Left kidney (tissue), 1 donor: ENCODE measurements at regions not wholly inside any gene's neighbourhood (a gene's known extent, or its start where the extent isn't known, plus 50 kb on each side); places are given as distances from the start of the nearest gene placed in this dataset.

Experiments used
- DNase-seq: peaks from one replicate; pipeline ENCODE4 v3.0.0-alpha.2; 2013

- DNase-seq = no peak
Measured at GRCh38 chr1:115491298-115492018, 150.3 kb upstream of the VANGL1 start.

GRCh38 chr1:115479055-115479482 is 141.0 kb upstream of the NGF start:
- DNase-seq = peak; percentile 20

- no peak for DNase-seq
Measured at GRCh38 chr1:115477071-115477470, 139.0 kb upstream of the NGF start.

- DNase-seq = no peak
Measured at GRCh38 chr1:115476616-115477015, 138.6 kb upstream of the NGF start.

GRCh38 chr1:115475901-115476300 is 137.9 kb upstream of the NGF start:
- no peak for DNase-seq

GRCh38 chr1:115475252-115475651 is 137.2 kb upstream of the NGF start:
- DNase-seq = no peak

- DNase-seq = no peak
Measured at GRCh38 chr1:115473986-115474565, 136.0 kb upstream of the NGF start.

- DNase-seq = no peak
Measured at GRCh38 chr1:115469703-115470476, 131.8 kb upstream of the NGF start.

- no peak for DNase-seq
Measured at GRCh38 chr1:115467790-115468189, 129.7 kb upstream of the NGF start.

GRCh38 chr1:115467196-115467595 is 129.1 kb upstream of the NGF start:
- no peak for DNase-seq

GRCh38 chr1:115466433-115466832 is 128.4 kb upstream of the NGF start:
- no peak for DNase-seq

- no peak for DNase-seq
Measured at GRCh38 chr1:115465802-115466363, 127.8 kb upstream of the NGF start.

GRCh38 chr1:115463347-115463746 is 125.3 kb upstream of the NGF start:
- DNase-seq = no peak

- no peak for DNase-seq
Measured at GRCh38 chr1:115462566-115463076, 124.6 kb upstream of the NGF start.

GRCh38 chr1:115461526-115461925 is 123.5 kb upstream of the NGF start:
- no peak for DNase-seq

- no peak for DNase-seq
Measured at GRCh38 chr1:115459161-115459560, 121.1 kb upstream of the NGF start.

- DNase-seq = no peak
Measured at GRCh38 chr1:115458426-115459114, 120.5 kb upstream of the NGF start.

- peak; percentile 25 for DNase-seq
Measured at GRCh38 chr1:115457289-115457688, 119.2 kb upstream of the NGF start.

GRCh38 chr1:115456441-115456961 is 118.5 kb upstream of the NGF start:
- DNase-seq = no peak

GRCh38 chr1:115454837-115455511 is 116.9 kb upstream of the NGF start:
- no peak for DNase-seq

- DNase-seq = no peak
Measured at GRCh38 chr1:115453666-115454065, 115.6 kb upstream of the NGF start.
